Neural cell (in vitro differentiated cells): ENCODE measurements at regions not wholly inside any gene's neighbourhood (a gene's known extent, or its start where the extent isn't known, plus 50 kb on each side); places are given as distances from the start of the nearest gene placed in this dataset.

Experiments used
- EZH2 ChIP-seq: fragments of 200-600, 300-800 bp; shearing (Covaris generic), sonication (generic); IDR thresholded peaks from 2 replicates; pipeline ENCODE4 v1.6.1; 2014; ENCODE audit warnings: antibody characterized with exemption, low read length, borderline replicate concordance, mild to moderate bottlenecking; ENCODE audit not compliant: insufficient read depth, poor library complexity, severe bottlenecking
- POLR2AphosphoS5 ChIP-seq: IDR thresholded peaks from 2 replicates; pipeline ENCODE4 v1.6.1; 2012
- TAF1 ChIP-seq: IDR thresholded peaks from 2 replicates; pipeline ENCODE4 v1.6.1; 2012; ENCODE audit warnings: low read depth
- TF ChIP-seq, protein P1 (sequence below): fragments of 450-650 bp; IDR thresholded peaks from 2 replicates; pipeline ENCODE4 v1.5.1; 2014; ENCODE audit warnings: antibody characterized with exemption, mild to moderate bottlenecking, moderate library complexity; ENCODE audit not compliant: poor library complexity, severe bottlenecking

GRCh38 chr10:91724933-91725332 is 73.3 kb upstream of the TNKS2 start:
- TF ChIP-seq, protein P1, sequence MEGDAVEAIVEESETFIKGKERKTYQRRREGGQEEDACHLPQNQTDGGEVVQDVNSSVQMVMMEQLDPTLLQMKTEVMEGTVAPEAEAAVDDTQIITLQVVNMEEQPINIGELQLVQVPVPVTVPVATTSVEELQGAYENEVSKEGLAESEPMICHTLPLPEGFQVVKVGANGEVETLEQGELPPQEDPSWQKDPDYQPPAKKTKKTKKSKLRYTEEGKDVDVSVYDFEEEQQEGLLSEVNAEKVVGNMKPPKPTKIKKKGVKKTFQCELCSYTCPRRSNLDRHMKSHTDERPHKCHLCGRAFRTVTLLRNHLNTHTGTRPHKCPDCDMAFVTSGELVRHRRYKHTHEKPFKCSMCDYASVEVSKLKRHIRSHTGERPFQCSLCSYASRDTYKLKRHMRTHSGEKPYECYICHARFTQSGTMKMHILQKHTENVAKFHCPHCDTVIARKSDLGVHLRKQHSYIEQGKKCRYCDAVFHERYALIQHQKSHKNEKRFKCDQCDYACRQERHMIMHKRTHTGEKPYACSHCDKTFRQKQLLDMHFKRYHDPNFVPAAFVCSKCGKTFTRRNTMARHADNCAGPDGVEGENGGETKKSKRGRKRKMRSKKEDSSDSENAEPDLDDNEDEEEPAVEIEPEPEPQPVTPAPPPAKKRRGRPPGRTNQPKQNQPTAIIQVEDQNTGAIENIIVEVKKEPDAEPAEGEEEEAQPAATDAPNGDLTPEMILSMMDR, result no peak
- TF ChIP-seq POLR2AphosphoS5 (no peak), TAF1 (no peak), EZH2 (no peak)
